Cerebellar cortex (tissue), 1 donor: ENCODE measurements at regions not wholly inside any gene's neighbourhood (a gene's known extent, or its start where the extent isn't known, plus 50 kb on each side); places are given as distances from the start of the nearest gene placed in this dataset.

ENCODE experiments used
- DNase-seq: peaks from one replicate; pipeline ENCODE4 v3.0.0-alpha.2; 2015; ENCODE audit warnings: low spot score

GRCh38 chr3:117079997-117080396 is 370.4 kb downstream of the TUSC7 start:
- no peak for DNase-seq

DNA sequence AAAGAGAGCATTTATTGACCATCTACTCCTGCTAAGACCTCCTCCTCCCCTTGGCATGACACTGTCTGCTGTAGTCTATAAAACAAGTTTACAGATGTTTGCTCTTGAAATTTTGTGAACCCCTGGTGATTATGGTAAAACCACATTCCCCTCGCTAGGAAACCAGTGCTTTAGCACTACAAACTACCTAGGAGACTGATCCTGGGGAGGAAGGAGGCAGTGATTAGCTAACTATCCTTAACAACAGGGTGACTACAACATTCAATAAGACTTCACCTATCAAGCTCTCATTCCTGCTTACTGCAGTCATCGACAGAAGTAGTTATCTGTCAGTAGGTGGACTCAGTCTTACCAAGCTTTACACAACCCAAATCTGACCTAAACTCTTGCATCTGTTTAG is 371.3 kb downstream of the TUSC7 start:
- DNase-seq, result no peak

DNA sequence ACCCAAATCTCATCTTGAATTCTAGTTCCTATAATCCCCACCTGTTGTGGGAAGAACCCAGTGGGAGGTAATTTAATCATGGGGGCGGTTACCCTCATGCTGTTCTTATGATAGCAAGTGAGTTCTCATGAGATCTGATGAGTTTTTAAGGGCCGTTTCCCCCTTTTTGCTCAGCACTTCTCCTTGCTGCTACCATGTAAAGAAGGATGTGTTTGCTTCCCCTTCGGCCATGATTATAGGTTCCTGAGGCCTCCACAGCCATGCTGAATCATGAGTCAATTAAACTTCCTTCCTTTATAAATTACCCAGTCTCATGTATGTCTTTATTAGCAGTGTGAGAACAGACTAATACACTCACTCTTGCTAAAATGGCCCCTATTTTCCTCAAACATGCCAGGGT is 374.7 kb downstream of the TUSC7 start:
- no peak for DNase-seq

DNA sequence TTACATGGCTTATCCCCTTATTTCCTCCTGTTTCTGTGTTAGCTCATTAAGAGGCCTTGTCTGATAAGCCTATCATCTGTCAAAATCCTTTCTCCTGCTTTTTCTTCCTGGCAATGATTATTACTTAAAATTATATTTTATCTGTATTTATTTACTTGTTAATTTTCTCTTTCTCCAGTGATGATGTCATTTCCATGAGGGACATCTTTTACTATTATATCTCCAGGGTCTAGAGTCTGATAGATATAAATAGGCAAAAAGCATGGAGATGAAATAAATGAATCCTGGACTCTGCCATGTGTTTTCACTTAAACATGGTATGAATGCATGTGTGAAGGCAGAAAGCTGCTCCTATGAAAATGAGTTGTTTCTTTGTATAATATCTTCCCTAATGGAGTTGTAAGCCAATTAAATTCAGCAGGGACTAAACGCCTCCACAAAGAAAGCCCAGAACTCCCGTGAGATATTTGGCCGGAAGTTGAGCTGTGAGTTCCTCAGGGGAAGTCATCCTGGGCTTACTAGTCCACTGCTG is 375.2 kb downstream of the TUSC7 start:
- no peak for DNase-seq

GRCh38 chr3:117091676-117092075 is 382.1 kb downstream of the TUSC7 start:
- peak; percentile 4 for DNase-seq

DNA sequence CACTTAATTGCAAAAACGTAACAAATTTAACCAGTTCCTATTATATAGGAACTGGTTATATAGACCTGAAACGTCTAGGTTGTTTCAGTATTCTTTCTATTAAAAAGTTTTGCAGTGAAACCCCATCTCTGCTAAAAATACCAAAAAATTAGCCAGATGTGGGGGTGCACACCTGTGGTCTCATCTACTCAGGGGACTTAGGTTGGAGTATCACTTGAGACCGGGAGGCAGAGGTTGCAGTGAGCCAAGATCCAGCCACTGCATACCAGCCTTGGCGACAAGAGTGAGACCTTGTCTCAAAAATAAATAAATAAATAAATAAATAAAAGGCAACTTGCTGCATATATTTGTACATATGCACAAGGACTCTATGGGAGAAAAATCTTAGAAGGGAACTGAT is 387.0 kb downstream of the TUSC7 start:
- no peak for DNase-seq

DNA sequence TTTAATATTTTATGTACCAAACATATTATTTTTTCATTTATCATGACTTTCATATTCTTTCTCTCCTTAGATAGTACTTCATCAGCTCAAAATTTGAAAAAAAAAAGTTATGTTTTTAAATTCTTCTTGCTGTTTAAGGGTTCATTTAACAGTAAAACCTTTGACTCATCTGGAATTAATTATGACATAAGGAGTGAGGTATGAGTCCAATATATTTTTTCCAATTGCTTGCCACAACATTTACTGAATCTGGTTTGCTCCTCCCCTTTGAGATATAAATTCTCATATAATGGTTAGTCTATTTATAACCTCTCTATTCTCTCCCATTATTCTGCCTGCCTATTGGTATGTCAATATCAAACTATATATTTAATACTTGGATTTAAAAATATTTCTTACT is 387.8 kb downstream of the TUSC7 start:
- no peak for DNase-seq

DNA sequence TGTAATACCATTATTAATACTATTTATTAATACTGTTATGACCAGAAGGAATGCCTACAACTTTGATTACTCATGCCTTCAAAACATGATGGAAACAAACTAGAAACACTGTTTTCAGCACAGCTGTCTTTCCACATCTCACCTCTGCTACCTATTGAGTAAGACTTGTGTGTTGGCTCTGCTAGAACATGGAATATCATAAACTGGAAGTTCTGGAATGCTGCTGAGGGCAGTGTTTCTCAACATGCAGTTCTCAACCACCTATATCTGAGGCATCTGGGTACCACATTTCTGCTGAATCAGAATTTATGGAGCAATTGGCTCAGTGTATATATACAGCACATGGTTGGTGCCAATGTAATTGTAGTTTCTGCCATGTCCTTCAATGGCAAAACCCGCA is 392.1 kb downstream of the TUSC7 start:
- DNase-seq, result no peak

DNA sequence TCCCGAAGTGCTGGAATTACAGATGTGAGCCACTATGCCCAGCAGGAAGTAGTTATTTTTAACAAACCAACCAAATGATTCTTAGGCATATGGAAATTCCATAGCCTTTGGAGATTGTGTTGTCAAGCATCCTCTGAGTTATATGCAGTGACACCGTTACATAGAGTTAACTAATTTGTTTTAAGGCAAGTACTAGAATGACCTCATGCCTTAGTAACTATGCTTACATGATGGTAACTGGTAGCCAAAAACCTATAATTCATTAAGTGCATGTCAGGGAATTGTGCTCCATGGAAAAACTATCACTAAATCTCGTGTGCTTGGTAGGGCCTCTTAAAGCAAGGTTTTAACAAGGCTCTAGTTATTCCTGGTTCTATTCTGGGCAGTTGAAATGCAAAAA is 392.8 kb downstream of the TUSC7 start:
- DNase-seq, result no peak

GRCh38 chr3:117103675-117104074 is 394.1 kb downstream of the TUSC7 start:
- no peak for DNase-seq

GRCh38 chr3:117104381-117104780 is 394.8 kb downstream of the TUSC7 start:
- no peak for DNase-seq

GRCh38 chr3:117104792-117105191 is 395.2 kb downstream of the TUSC7 start:
- DNase-seq, result no peak

- DNase-seq, result no peak
Measured at GRCh38 chr3:117105686-117106085, 396.1 kb downstream of the TUSC7 start.

DNA sequence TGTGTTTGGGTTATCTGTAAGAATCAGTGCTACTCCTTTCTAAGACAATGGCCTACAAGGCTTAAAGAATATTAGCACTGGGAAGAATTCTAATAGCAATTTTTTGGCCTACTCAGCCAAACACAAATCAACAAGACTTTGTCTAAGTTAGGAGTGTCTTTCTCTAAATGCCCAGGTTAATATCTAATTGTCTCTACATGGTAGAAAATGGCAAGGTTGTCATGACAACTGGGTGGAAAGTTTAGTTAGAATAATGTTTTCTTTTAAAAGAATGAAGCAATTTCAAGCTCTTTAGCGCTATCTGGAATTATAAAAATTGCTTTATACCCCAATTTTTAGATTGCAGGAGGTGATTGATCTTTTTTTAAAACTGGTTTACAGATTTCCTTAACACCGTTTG is 396.8 kb downstream of the TUSC7 start:
- DNase-seq, result no peak

DNA sequence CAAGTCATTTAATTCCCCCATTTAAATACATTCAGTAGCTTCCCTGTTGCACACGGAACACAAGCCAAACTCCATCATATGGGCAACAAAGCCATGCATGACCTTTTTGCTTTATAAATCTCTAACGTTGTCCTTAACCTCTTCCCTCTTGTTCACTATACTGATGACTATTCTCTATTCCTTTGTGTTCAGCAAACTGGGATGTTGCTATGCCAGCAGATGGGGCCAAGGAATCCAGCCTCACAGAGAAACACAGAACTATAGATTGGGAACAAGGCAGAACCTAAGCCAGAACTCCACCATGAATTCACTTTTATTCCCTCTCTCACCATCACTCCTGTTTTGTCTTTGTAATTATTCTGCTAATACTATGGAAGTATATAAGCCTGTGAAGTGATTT is 398.4 kb downstream of the TUSC7 start:
- DNase-seq, result no peak

GRCh38 chr3:117109178-117109577 is 399.6 kb downstream of the TUSC7 start:
- DNase-seq, result no peak

GRCh38 chr3:117114517-117115265 is 405.1 kb downstream of the TUSC7 start:
- no peak for DNase-seq

DNA sequence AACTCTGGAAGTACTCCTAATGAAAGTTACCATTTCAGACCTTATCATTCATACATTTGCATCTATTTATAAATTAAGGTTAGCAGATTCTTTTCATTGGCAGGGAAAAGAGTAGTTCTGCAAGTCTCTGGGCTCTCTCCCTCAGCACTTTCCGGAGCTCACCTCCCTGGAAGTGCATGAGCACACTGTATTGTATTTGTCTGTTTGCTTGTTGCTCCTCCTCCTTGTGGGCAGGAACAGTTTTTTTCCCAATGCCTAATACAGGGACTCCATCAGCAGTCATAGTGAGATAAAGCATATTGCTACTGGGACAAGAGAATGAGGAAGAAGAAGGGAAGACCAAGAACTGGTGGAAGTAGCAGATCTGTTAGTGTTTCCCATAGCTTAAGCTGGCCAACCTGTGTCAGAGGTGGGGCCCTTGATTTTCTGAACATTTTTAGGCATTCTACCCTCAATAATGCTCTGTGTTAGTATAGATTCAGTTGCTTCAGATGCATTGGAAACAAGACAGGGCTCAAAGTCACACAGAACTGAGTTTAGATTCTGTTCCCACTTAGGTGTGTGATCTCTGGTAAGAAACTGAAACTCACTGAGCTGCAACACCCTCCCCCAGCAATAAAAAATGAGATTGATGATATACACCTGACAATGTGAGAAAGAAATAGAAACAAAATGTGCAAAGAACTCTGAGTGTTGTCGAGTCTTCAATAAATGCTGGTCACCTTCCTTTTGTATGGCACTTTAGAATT is 407.8 kb downstream of the TUSC7 start:
- DNase-seq, result no peak

DNA sequence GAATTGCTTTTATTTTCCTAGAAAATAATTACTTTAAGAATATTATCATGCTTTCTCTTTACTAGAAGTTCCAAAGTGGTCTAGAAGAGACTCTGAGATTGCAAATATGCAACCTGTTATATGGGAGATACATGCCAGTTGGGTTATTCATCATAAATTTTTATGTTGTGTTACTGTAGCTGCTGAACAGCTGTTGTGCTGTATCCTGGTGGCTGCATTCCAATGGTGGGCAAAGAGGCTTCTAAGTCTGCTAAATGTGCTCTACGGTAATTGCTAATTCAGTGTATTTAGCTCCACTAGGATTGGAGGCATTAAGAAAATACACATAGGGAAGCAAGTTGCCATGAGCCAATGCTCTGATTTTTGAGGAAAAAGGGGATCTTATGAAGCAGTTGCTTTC is 409.0 kb downstream of the TUSC7 start:
- no peak for DNase-seq

GRCh38 chr3:117120014-117120413 is 410.4 kb downstream of the TUSC7 start:
- no peak for DNase-seq

DNA sequence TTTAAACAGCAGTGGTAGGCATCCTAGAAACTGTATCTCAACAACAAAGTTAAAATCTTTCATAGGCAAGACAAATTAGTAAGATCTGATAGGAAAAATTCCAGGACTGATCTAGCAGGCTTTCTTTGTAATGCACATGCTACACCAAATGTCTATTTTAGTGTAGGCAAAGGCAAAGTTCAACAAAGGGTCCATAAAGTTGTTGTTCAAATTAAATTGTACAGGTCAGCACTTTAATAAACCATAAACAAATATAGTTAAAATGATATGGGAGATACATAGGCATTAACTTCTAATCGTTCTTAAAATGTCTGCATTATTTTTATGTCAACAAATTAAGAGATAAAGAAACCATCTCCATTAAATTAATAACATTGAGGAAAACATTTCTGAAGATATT is 413.0 kb downstream of the TUSC7 start:
- DNase-seq, result no peak

GRCh38 chr3:117126460-117126859 is 416.9 kb downstream of the TUSC7 start:
- DNase-seq, result no peak

DNA sequence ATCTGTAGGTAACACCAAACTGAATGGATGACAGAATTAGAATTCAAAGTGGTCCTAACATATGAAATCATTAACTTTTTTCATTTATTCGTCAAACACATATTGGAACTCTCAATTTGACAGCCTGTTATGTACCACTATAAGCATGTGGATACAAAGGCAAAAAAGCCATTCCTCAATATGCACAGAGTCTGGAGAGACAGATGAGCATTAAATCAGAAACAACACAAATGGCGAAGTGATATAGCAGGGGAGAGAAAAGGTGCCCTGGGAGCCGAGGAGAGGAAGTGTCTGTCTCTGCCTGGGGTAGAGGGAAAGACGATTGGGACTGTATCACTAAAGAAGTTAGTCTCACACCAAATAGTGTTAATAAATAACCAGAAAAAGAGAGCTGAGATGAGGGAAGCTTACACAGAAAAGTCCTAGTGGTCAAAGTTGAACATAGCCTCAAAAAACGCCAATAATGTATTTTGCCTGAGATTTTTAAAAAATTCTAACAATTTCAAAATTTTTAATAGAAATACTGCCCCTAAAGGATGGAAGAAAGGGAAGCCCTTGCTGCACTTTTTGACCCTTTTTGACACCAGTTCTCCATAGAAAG is 417.5 kb downstream of the TUSC7 start:
- DNase-seq, result no peak
